ENCODE measurements at regions not wholly inside any gene's neighbourhood (a gene's known extent, or its start where the extent isn't known, plus 50 kb on each side); places are given as distances from the start of the nearest gene placed in this dataset.

- TF ChIP-seq ZNF426 (tag by site-specific recombination; IDR thresholded peaks at IDR 0.05): no peak
- no peak for TF ChIP-seq ELK4 (IDR thresholded peaks at IDR 0.05; ENCODE audit: borderline replicate concordance, low read depth, low read length)
- TF ChIP-seq KLF1 (tag by site-specific recombination; IDR thresholded peaks at IDR 0.05): no peak
- no peak for TF ChIP-seq CTCF (tag by site-specific recombination; IDR thresholded peaks at IDR 0.05)
- TF ChIP-seq ZBTB44 (tag by site-specific recombination; IDR thresholded peaks at IDR 0.05): no peak
- no peak for TF ChIP-seq ZBTB21 (tag by site-specific recombination; IDR thresholded peaks at IDR 0.05)
- no peak for TF ChIP-seq ZNF37A (tag by site-specific recombination; IDR thresholded peaks at IDR 0.05)
- TF ChIP-seq ZNF792 (tag by site-specific recombination; IDR thresholded peaks at IDR 0.05): no peak
- no peak for TF ChIP-seq ZNF221 (tag by site-specific recombination; IDR thresholded peaks at IDR 0.05; ENCODE audit: borderline replicate concordance)
- TF ChIP-seq MEIS1 (CRISPR knock-in tag; IDR thresholded peaks at IDR 0.05; ENCODE audit: borderline replicate concordance): no peak
Observed at GRCh38 chr12:69168363-69168762, 71.0 kb upstream of the CPSF6 start.

Measured in HEK293 (cell line).